Chondrocyte (in vitro differentiated cells): ENCODE measurements at regions not wholly inside any gene's neighbourhood (a gene's known extent, or its start where the extent isn't known, plus 50 kb on each side); places are given as distances from the start of the nearest gene placed in this dataset.

Experiments used
- DNase-seq: peaks from one replicate; pipeline ENCODE4 v3.0.0; 2021; ENCODE audit warnings: mixed read lengths, low spot score
- H3K27ac Mint-ChIP-seq: one replicate; pipeline ENCODE4 v1.8.0; 2021; ENCODE audit warnings: mild to moderate bottlenecking, moderate library complexity, mixed read lengths; ENCODE audit not compliant: unreplicated experiment
- H3K27me3 Mint-ChIP-seq: 2 replicates; pipeline ENCODE4 v1.8.0; 2021; ENCODE audit warnings: low read depth, mixed read lengths
- H3K36me3 Mint-ChIP-seq: 2 replicates; pipeline ENCODE4 v1.8.0; 2021; ENCODE audit warnings: low read depth, mixed read lengths
- H3K4me1 Mint-ChIP-seq: 2 replicates; pipeline ENCODE4 v1.8.0; 2021; ENCODE audit warnings: low read depth, mild to moderate bottlenecking, mixed read lengths
- H3K4me3 Mint-ChIP-seq: one replicate; pipeline ENCODE4 v1.8.0; 2021; ENCODE audit warnings: mild to moderate bottlenecking, moderate library complexity, mixed read lengths; ENCODE audit not compliant: unreplicated experiment
- H3K9me3 Mint-ChIP-seq: 2 replicates; pipeline ENCODE4 v1.8.0; 2021; ENCODE audit warnings: low read depth, mixed read lengths
- TF ChIP-seq, protein P1 (sequence below): fragments of 200-600 bp; sonication (generic); IDR thresholded peaks from 2 replicates; pipeline ENCODE4 v1.5.0; 2021; ENCODE audit warnings: antibody characterized with exemption, mild to moderate bottlenecking, moderate library complexity

DNA sequence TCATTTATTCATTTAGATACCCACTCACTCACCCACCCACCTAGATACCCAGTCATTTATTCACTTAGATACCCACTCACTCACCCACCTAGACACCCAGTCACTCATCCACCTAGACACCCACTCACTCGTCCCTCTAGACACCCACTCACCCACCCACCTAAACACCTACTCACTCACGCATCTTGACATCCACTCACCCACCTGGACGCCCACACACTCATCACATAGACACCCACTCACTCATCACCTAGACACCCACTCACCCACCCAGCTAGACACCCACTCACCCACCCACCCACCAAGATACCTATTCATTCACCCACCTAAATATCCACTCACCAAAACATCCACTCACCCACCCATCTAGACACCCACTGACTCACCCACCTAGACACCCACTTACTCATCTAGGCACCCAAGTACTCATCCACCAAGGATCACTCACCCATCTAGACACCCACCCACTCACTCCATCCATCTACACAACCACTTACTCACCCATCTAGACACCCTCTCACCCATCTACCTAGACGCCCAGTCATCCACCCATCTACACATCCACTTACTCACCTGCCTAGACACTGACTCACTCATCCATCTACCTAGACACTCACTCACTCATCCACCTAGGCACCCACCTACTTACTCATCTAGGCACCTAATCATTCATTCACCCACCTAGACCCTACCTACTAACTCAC lies 723.7 kb upstream of the RAB6C start:
- peaks cover 2% of the 10 kb centered on the region for H3K36me3 Mint-ChIP-seq
- peaks cover 4% of the 10 kb centered on the region for H3K4me1 Mint-ChIP-seq
- peaks cover 26% of the 10 kb centered on the region for H3K9me3 Mint-ChIP-seq

DNA sequence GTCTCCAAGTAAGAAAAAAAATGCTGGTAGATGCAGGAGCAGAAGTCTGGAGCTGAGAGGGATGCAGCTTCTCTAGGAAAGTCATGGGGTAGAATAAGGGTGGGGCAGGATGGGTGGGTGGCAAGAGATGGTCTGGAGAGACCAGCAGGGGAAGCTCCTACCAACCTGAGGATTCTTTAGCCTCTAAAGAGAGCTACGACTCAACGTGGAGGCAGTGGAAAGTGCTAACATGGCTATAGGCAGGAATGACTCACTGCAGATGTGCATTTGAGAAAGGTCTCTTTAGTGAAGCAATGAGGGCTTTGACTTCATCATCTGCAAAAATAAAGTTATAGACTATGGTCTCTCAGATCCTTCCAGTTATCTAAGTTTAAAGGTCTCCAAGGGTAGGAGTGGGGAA lies 722.8 kb upstream of the RAB6C start:
- H3K27ac Mint-ChIP-seq, result no peak overlapping the region
- no peak for DNase-seq
- H3K36me3 Mint-ChIP-seq, result peaks cover 2% of the 10 kb centered on the region
- peaks cover under 1% of the 10 kb centered on the region for H3K27me3 Mint-ChIP-seq
- peaks cover 4% of the 10 kb centered on the region for H3K4me1 Mint-ChIP-seq
- no peak overlapping the region for H3K4me3 Mint-ChIP-seq
- H3K9me3 Mint-ChIP-seq, result peaks cover 26% of the 10 kb centered on the region
- TF ChIP-seq, protein P1, sequence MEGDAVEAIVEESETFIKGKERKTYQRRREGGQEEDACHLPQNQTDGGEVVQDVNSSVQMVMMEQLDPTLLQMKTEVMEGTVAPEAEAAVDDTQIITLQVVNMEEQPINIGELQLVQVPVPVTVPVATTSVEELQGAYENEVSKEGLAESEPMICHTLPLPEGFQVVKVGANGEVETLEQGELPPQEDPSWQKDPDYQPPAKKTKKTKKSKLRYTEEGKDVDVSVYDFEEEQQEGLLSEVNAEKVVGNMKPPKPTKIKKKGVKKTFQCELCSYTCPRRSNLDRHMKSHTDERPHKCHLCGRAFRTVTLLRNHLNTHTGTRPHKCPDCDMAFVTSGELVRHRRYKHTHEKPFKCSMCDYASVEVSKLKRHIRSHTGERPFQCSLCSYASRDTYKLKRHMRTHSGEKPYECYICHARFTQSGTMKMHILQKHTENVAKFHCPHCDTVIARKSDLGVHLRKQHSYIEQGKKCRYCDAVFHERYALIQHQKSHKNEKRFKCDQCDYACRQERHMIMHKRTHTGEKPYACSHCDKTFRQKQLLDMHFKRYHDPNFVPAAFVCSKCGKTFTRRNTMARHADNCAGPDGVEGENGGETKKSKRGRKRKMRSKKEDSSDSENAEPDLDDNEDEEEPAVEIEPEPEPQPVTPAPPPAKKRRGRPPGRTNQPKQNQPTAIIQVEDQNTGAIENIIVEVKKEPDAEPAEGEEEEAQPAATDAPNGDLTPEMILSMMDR, result no peak

More for the DNA sequence above, 723.7 kb upstream of the RAB6C start:
- Mint-ChIP-seq H3K27me3 (peaks cover 2% of the 10 kb centered on the region), H3K27ac (no peak overlapping the region), H3K4me3 (no peak overlapping the region)
- TF ChIP-seq, protein P1, result no peak
- DNase-seq, result no peak

DNA sequence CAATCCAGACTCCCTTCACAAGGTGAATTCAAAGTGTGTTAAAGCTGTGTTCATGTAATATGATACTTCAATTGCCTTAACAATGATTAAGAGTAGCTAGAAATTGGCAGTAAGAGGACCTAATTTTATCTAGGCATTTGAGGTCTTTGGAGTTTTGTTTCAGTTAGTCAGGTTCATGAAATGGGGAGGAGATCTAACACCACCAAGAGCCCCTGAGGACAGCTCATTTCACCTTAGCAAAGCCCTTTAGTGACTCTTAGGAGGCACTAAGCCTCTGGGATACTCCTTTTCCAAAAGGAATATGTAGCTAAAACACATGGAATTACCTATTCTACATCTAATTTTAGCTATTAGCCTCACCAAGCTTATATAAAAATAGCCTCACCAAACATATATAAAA lies 716.5 kb upstream of the RAB6C start:
- peaks cover 33% of the 10 kb centered on the region for H3K9me3 Mint-ChIP-seq
- H3K4me1 Mint-ChIP-seq, result no peaks in the 10 kb centered on the region
- TF ChIP-seq, protein P1, result no peak
- DNase-seq, result no peak
- H3K27me3 Mint-ChIP-seq, result no peaks in the 10 kb centered on the region
- peaks cover 3% of the 10 kb centered on the region for H3K36me3 Mint-ChIP-seq
- H3K4me3 Mint-ChIP-seq, result no peak overlapping the region
- no peak overlapping the region for H3K27ac Mint-ChIP-seq

DNA sequence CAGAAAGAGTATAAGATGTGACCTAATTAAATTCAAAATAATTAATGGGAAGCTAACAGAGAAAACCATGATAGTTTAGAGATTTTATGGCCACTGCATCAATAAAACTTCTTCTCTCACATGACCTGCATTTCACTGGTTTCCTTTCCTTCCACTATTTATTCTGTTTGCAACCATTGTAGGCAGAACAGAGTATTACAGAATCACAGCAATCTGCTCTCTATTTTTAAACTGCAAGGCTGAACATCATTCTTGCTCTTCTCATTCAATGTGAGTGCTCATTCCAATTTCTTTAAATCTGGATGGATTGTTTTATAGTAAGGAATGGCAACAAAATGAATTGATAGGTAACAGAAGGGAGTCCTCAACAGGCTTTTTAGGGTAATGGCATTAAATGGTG lies 715.5 kb upstream of the RAB6C start:
- Mint-ChIP-seq H3K4me1 (no peaks in the 10 kb centered on the region), H3K27me3 (no peaks in the 10 kb centered on the region), H3K4me3 (no peak overlapping the region), H3K36me3 (peaks cover 1% of the 10 kb centered on the region), H3K27ac (no peak overlapping the region), H3K9me3 (peaks cover 26% of the 10 kb centered on the region)
- no peak for DNase-seq
- TF ChIP-seq, protein P1, result no peak

DNA sequence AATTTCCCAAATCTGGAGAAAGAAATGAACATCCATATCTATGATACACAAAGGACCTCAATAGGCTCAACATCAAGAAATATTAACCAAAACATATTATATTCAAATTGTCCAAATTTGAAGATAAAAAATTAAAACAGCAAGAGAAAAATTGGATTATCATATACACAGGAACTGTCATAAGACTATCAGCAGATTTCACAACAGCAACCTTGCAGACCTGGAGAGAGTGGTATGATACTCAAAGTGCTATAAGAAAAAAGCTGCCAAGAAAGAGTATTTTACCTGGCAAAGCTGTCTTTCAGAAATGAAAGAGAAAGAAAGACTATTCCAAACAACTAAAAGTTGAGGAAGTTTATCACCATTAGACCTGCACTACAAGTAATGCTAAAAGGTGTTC lies 711.9 kb upstream of the RAB6C start:
- H3K4me3 Mint-ChIP-seq, result no peak overlapping the region
- no peaks in the 10 kb centered on the region for H3K27me3 Mint-ChIP-seq
- H3K27ac Mint-ChIP-seq, result no peak overlapping the region
- peaks cover 34% of the 10 kb centered on the region for H3K9me3 Mint-ChIP-seq
- DNase-seq, result no peak
- H3K36me3 Mint-ChIP-seq, result peaks cover 3% of the 10 kb centered on the region
- TF ChIP-seq, protein P1, result no peak
- H3K4me1 Mint-ChIP-seq, result no peaks in the 10 kb centered on the region
